Fibroblast of lung (primary cell): ENCODE measurements at regions not wholly inside any gene's neighbourhood (a gene's known extent, or its start where the extent isn't known, plus 50 kb on each side); places are given as distances from the start of the nearest gene placed in this dataset.

Source experiments
- CTCF ChIP-seq, 2 donors: IDR thresholded peaks in 1 of 2; conservative IDR thresholded peaks in 1 of 2; 1 replicate in 1 of 2; 2 replicates in 1 of 2; pipeline ENCODE4 v1.5.1; 2011 to 2012; ENCODE audit warnings: low read length in 2 of 2, control low read depth in 1 of 2, inconsistent platforms in 1 of 2, low read depth in 1 of 2, mild to moderate bottlenecking in 1 of 2
- EZH2 ChIP-seq: IDR thresholded peaks from 2 replicates; pipeline ENCODE4 v1.5.1; 2012; ENCODE audit warnings: low read length, control low read depth, mild to moderate bottlenecking; ENCODE audit errors: missing control alignments

GRCh38 chr4:181745933-181746625, 497.1 kb upstream of the TENM3 start:
- TF ChIP-seq CTCF (conservative IDR thresholded peaks at IDR 0.05 in 1 of 2, IDR thresholded peaks at IDR 0.05 in 1 of 2; ENCODE audit: low read depth in 1 of 2, low read length in 2 of 2) (no peak), EZH2 (no peak)
